HepG2 (cell line): ENCODE measurements at regions not wholly inside any gene's neighbourhood (a gene's known extent, or its start where the extent isn't known, plus 50 kb on each side); places are given as distances from the start of the nearest gene placed in this dataset.

ENCODE experiments used
- ATAC-seq: fragments of 200-7000 bp; cut with Tn5 transposase; 3 replicates; pipeline ENCODE4 v1.9.1; 2020; ENCODE audit warnings: mild to moderate bottlenecking, moderate library complexity
- BruUV-seq: library from RNA; stranded (reverse); fragments of 400-500 nt; replicated peaks from 2 replicates; lab custom pipeline; 2021; lab: Mats Ljungman, UMichigan
- CTCF ChIA-PET: fragments of 300-600 bp; formaldehyde crosslinking; extraction: SDS; loops from one replicate; lab custom pipeline; 2021; ENCODE audit warnings: low total read pairs, inconsistent platforms, low intra/inter-chr PET ratio; lab: Yijun Ruan, JAX
- POLR2A ChIA-PET: fragments of 350-600 bp; sonication (Branson Sonifier 250); formaldehyde crosslinking; loops from one replicate; lab custom pipeline; 2020; ENCODE audit warnings: antibody characterized with exemption, inconsistent platforms; lab: Yijun Ruan, JAX
- DNase-seq: peaks from one replicate; pipeline ENCODE4 v3.0.0-alpha.2; 2015; ENCODE audit warnings: low spot score
- FAIRE-seq: peaks from 3 replicates; lab custom pipeline; 2011; peaks lifted over from hg19 to GRCh38; lab: Jason Lieb, UNC
- H2AFZ ChIP-seq: one replicate; pipeline ENCODE4 v1.6.1; 2011; ENCODE audit warnings: low read length, inconsistent platforms
- H3K27ac ChIP-seq: fragments of 300-600 bp; 3 replicates; pipeline ENCODE4 v1.8.0; 2011; ENCODE audit warnings: mixed run types, mild to moderate bottlenecking, mixed read lengths, low read length, inconsistent platforms; ENCODE audit not compliant: insufficient read depth; ENCODE audit errors: extremely low read length
- H3K27me3 ChIP-seq, 2 experiments: fragments of 200-600 bp in 1 of 2; 2 replicates in 1 of 2; 3 replicates in 1 of 2; pipeline versions ENCODE4 v1.6.0 to v1.8.0; 2011; ENCODE audit warnings: low read length in 2 of 2, mild to moderate bottlenecking in 2 of 2, moderate library complexity in 2 of 2, inconsistent platforms in 1 of 2; ENCODE audit not compliant: insufficient read depth in 2 of 2, control insufficient read depth in 1 of 2
- H3K36me3 ChIP-seq, 2 experiments: fragments of 200-600 bp in 1 of 2; replicated peaks in 1 of 2; 2 replicates in 1 of 2; 3 replicates in 1 of 2; pipeline versions ENCODE4 v1.5.1 to v1.8.0; 2011; ENCODE audit warnings: low read length in 2 of 2, inconsistent platforms in 1 of 2; ENCODE audit not compliant: insufficient read depth in 2 of 2, control insufficient read depth in 1 of 2
- H3K4me1 ChIP-seq: 2 replicates; pipeline ENCODE4 v1.5.1; 2012; ENCODE audit warnings: low read length, inconsistent platforms; ENCODE audit not compliant: insufficient read depth
- H3K4me2 ChIP-seq: 2 replicates; pipeline ENCODE4 v1.6.0; 2011; ENCODE audit warnings: low read depth, low read length, inconsistent platforms
- H3K4me3 ChIP-seq, 3 experiments: fragments of 200-600 bp in 1 of 3; sonication (generic), shearing (Covaris generic) in 1 of 3; replicated peaks in 1 of 3; 2 replicates each; pipeline ENCODE4 v1.5.1; 2011 to 2016; ENCODE audit warnings: low read length in 3 of 3, inconsistent platforms in 2 of 3, low read depth in 2 of 3, mild to moderate bottlenecking in 2 of 3, control low read depth in 1 of 3, mixed read lengths in 1 of 3; ENCODE audit not compliant: insufficient read depth in 1 of 3
- H3K79me2 ChIP-seq: one replicate; pipeline ENCODE4 v1.6.1; 2011; ENCODE audit warnings: low read length, inconsistent platforms; ENCODE audit not compliant: insufficient read depth
- H3K9ac ChIP-seq: 2 replicates; pipeline ENCODE4 v1.6.0; 2011; ENCODE audit warnings: mild to moderate bottlenecking, low read depth, low read length, inconsistent platforms; ENCODE audit not compliant: insufficient read depth
- H3K9me3 ChIP-seq: 2 replicates; pipeline ENCODE4 v1.5.1; 2012; ENCODE audit warnings: mild to moderate bottlenecking, low read length
- H4K20me1 ChIP-seq: 2 replicates; pipeline ENCODE4 v1.6.0; 2011; ENCODE audit warnings: inconsistent platforms, mild to moderate bottlenecking, low read length, moderate library complexity; ENCODE audit not compliant: insufficient read depth
- AGO2 ChIP-seq: fragments of 200-400 bp; formaldehyde crosslinking; optimal IDR thresholded peaks from 2 replicates; pipeline ENCODE3; 2017; ENCODE audit warnings: mild to moderate bottlenecking, low read depth, low read length, moderate library complexity
- DZIP1 ChIP-seq: sonication (generic); formaldehyde crosslinking; IDR thresholded peaks from 2 replicates; pipeline ENCODE4 v1.5.0; 2020; ENCODE audit warnings: mild to moderate bottlenecking, missing genetic modification reagents
- PCBP2 ChIP-seq: fragments of 200-400 bp; formaldehyde crosslinking; optimal IDR thresholded peaks from 2 replicates; pipeline ENCODE3; 2018; ENCODE audit warnings: low read length, low read depth; ENCODE audit not compliant: poor library complexity, severe bottlenecking
- SNAI1 ChIP-seq: sonication (generic); formaldehyde crosslinking; IDR thresholded peaks from 2 replicates; pipeline ENCODE4 v1.5.0; 2020; ENCODE audit warnings: mild to moderate bottlenecking, missing genetic modification reagents, borderline replicate concordance
- SP4 ChIP-seq: sonication (generic); formaldehyde crosslinking; IDR thresholded peaks from 2 replicates; pipeline ENCODE4 v1.8.1; 2023; ENCODE audit warnings: mild to moderate bottlenecking, missing genetic modification reagents
- U2AF1 ChIP-seq: fragments of 200-400 bp; formaldehyde crosslinking; optimal IDR thresholded peaks from 2 replicates; pipeline ENCODE3; 2017; ENCODE audit warnings: mild to moderate bottlenecking, low read depth, low read length
- ZBTB25 ChIP-seq: IDR thresholded peaks from 2 replicates; pipeline ENCODE4 v1.6.1; 2018; ENCODE audit warnings: missing genetic modification reagents
- ZKSCAN5 ChIP-seq: sonication (generic); formaldehyde crosslinking; IDR thresholded peaks from 2 replicates; pipeline ENCODE4 v1.5.1; 2020; ENCODE audit warnings: mild to moderate bottlenecking, missing genetic modification reagents
- ZNF205 ChIP-seq: IDR thresholded peaks from 2 replicates; pipeline ENCODE4 v1.6.1; 2018; ENCODE audit warnings: missing biosample characterization, missing genetic modification reagents
- ZNF839 ChIP-seq: sonication (generic); formaldehyde crosslinking; IDR thresholded peaks from 2 replicates; pipeline ENCODE4 v1.4.0; 2020; ENCODE audit warnings: missing genetic modification reagents, mild to moderate bottlenecking, borderline replicate concordance
- WGBS: methylation state at CpG from one replicate; pipeline ENCODE4 v1.1.6; 2017; ENCODE audit warnings: low lambda C conversion rate; 5-methylcytosine and 5-hydroxymethylcytosine counted together
- in situ Hi-C: cut with HindIII; loops from 2 replicates; pipeline ENCODE4 v1.10.0; 2017; ENCODE audit warnings: low pct_unique_long_range_greater_than_20kb; ENCODE audit not compliant: extremely low pct_ligation_motif_present
- intact Hi-C: fragments of 100-400 bp; cut with micrococcal nuclease; formaldehyde crosslinking; loops from one replicate; pipeline ENCODE4 v1.10.0; 2022; ENCODE audit not compliant: unreplicated experiment

GRCh38 chr5:105687493-105687892 is 1983.2 kb downstream of the EFNA5 start:
- POLR2A ChIA-PET = no interaction called here
- in situ Hi-C loops (no loop called here), intact Hi-C loops (no loop called here)
- H3K27me3 ChIP-seq = no peaks in the 10 kb centered on the region
- H3K4me3 ChIP-seq = no peak overlapping the region
- H3K4me2 ChIP-seq = no peak overlapping the region
- no peak for TF ChIP-seq ZNF839
- TF ChIP-seq SNAI1 (CRISPR knock-in tag) = no peak
- no peak for TF ChIP-seq SP4 (CRISPR knock-in tag)
- no peak for TF ChIP-seq DZIP1 (CRISPR knock-in tag)
- TF ChIP-seq ZKSCAN5 = no peak
- TF ChIP-seq U2AF1 = no peak
- no peak for TF ChIP-seq ZBTB25 (CRISPR knock-in tag)
- no peak for TF ChIP-seq AGO2
- no peak for TF ChIP-seq ZNF205 (CRISPR knock-in tag)
- no peak for TF ChIP-seq PCBP2
- no peak overlapping the region for H2AFZ ChIP-seq
- BruUV-seq = no TSS peak
- no peak overlapping the region for H3K27ac ChIP-seq
- H3K36me3 ChIP-seq = no peaks in the 10 kb centered on the region
- H3K9me3 ChIP-seq = no peaks in the 10 kb centered on the region
- CTCF ChIA-PET = no interaction called here
- FAIRE-seq (no peak), DNase-seq (no peak), ATAC-seq (no peak)
- 0% methylated on average over 3 of the region's 3 CpGs for WGBS
- no peak overlapping the region for H3K9ac ChIP-seq
- no peaks in the 10 kb centered on the region for H3K4me1 ChIP-seq
- no peaks in the 10 kb centered on the region for H4K20me1 ChIP-seq
- no peaks in the 10 kb centered on the region for H3K79me2 ChIP-seq
